Islet of Langerhans (tissue), 1 donor: ENCODE measurements at regions not wholly inside any gene's neighbourhood (a gene's known extent, or its start where the extent isn't known, plus 50 kb on each side); places are given as distances from the start of the nearest gene placed in this dataset.

Source experiments
- FAIRE-seq: peaks from one replicate; lab custom pipeline; 2011; peaks lifted over from hg19 to GRCh38; lab: Jason Lieb, UNC

- peak; percentile 65 for FAIRE-seq
Observed at GRCh38 chr4:14049946-14050345, 422.4 kb upstream of the BOD1L1 start.

- no peak for FAIRE-seq
Observed at GRCh38 chr4:14053291-14053690, 425.8 kb upstream of the BOD1L1 start.

GRCh38 chr4:14054391-14054790 lies 426.9 kb upstream of the BOD1L1 start:
- no peak for FAIRE-seq

GRCh38 chr4:14059006-14059405 lies 431.5 kb upstream of the BOD1L1 start:
- no peak for FAIRE-seq

- no peak for FAIRE-seq
Observed at GRCh38 chr4:14064984-14065383, 437.5 kb upstream of the BOD1L1 start.

- FAIRE-seq = no peak
Observed at GRCh38 chr4:14065406-14065805, 437.9 kb upstream of the BOD1L1 start.

- FAIRE-seq = no peak
Observed at GRCh38 chr4:14066979-14067378, 439.5 kb upstream of the BOD1L1 start.

GRCh38 chr4:14069886-14070285 lies 442.4 kb upstream of the BOD1L1 start:
- FAIRE-seq = peak; percentile 86

- FAIRE-seq = no peak
Observed at GRCh38 chr4:14070289-14070880, 442.9 kb upstream of the BOD1L1 start.

- FAIRE-seq = no peak
Observed at GRCh38 chr4:14072506-14072905, 445.0 kb upstream of the BOD1L1 start.

- no peak for FAIRE-seq
Observed at GRCh38 chr4:14076776-14077175, 449.3 kb upstream of the BOD1L1 start.

GRCh38 chr4:14078326-14078725 lies 450.8 kb upstream of the BOD1L1 start:
- no peak for FAIRE-seq

- FAIRE-seq = no peak
Observed at GRCh38 chr4:14079601-14080000, 452.1 kb upstream of the BOD1L1 start.

GRCh38 chr4:14083150-14083549 lies 455.6 kb upstream of the BOD1L1 start:
- FAIRE-seq = peak; percentile 98

- FAIRE-seq = no peak
Observed at GRCh38 chr4:14084598-14084997, 457.1 kb upstream of the BOD1L1 start.

GRCh38 chr4:14087459-14087858 lies 459.9 kb upstream of the BOD1L1 start:
- FAIRE-seq = no peak

GRCh38 chr4:14087921-14088320 lies 460.4 kb upstream of the BOD1L1 start:
- FAIRE-seq = no peak

GRCh38 chr4:14091531-14091930 lies 464.0 kb upstream of the BOD1L1 start:
- no peak for FAIRE-seq

- FAIRE-seq = no peak
Observed at GRCh38 chr4:14091966-14092365, 464.4 kb upstream of the BOD1L1 start.

GRCh38 chr4:14092741-14093140 lies 465.2 kb upstream of the BOD1L1 start:
- no peak for FAIRE-seq

GRCh38 chr4:14095831-14096230 lies 468.3 kb upstream of the BOD1L1 start:
- no peak for FAIRE-seq

GRCh38 chr4:14096396-14096965 lies 469.0 kb upstream of the BOD1L1 start:
- no peak for FAIRE-seq

GRCh38 chr4:14100349-14100748 lies 472.8 kb upstream of the BOD1L1 start:
- FAIRE-seq = no peak

- FAIRE-seq = no peak
Observed at GRCh38 chr4:14110407-14110806, 482.9 kb upstream of the BOD1L1 start.
